H1 (cell line): ENCODE measurements at regions not wholly inside any gene's neighbourhood (a gene's known extent, or its start where the extent isn't known, plus 50 kb on each side); places are given as distances from the start of the nearest gene placed in this dataset.

Source experiments
- CTCF ChIA-PET: fragments of 300-600 bp; sonication (Branson Sonifier 250); formaldehyde crosslinking; loops from one replicate; lab custom pipeline; 2021; ENCODE audit not compliant: partially characterized antibody; lab: Charles Lee
- POLR2A ChIA-PET: fragments of 300-600 bp; sonication (Branson Sonifier 250); formaldehyde crosslinking; loops from one replicate; lab custom pipeline; 2021; ENCODE audit warnings: inconsistent platforms; ENCODE audit not compliant: partially characterized antibody; lab: Charles Lee
- DNase-seq, 2 experiments: peaks; one replicate each; pipeline versions ENCODE4 v3.0.0 to v3.0.0-alpha.2; 2010 to 2022; ENCODE audit warnings: low spot score in 2 of 2, low read depth in 1 of 2, mixed read lengths in 1 of 2
- FAIRE-seq: peaks from 2 replicates; lab custom pipeline; 2011; peaks lifted over from hg19 to GRCh38; lab: Jason Lieb, UNC
- H2AFZ ChIP-seq: 2 replicates; pipeline ENCODE4 v1.8.1; 2012; ENCODE audit warnings: low read length, inconsistent platforms
- H2AK5ac ChIP-seq: 2 replicates; pipeline ENCODE4 v1.6.1; 2013; ENCODE audit warnings: low read depth, low read length
- H2BK120ac ChIP-seq: replicated peaks from 2 replicates; pipeline ENCODE3; 2013; ENCODE audit warnings: low read depth, low read length, inconsistent platforms
- H2BK12ac ChIP-seq: 2 replicates; pipeline ENCODE4 v1.6.1; 2013; ENCODE audit warnings: low read depth, low read length
- H2BK15ac ChIP-seq: 2 replicates; pipeline ENCODE4 v1.6.1; 2013; ENCODE audit warnings: low read length
- H2BK20ac ChIP-seq: 2 replicates; pipeline ENCODE4 v1.6.1; 2013; ENCODE audit warnings: low read length
- H2BK5ac ChIP-seq: 2 replicates; pipeline ENCODE4 v1.6.1; 2013; ENCODE audit warnings: low read depth, low read length
- H3K14ac ChIP-seq: 2 replicates; pipeline ENCODE4 v1.6.1; 2013; ENCODE audit warnings: inconsistent platforms; ENCODE audit not compliant: insufficient read length
- H3K18ac ChIP-seq: 2 replicates; pipeline ENCODE4 v1.6.1; 2013; ENCODE audit warnings: low read length; ENCODE audit errors: extremely low read depth
- H3K23ac ChIP-seq: 2 replicates; pipeline ENCODE4 v1.6.1; 2013; ENCODE audit warnings: inconsistent platforms; ENCODE audit not compliant: insufficient read length
- H3K23me2 ChIP-seq: 2 replicates; pipeline ENCODE4 v1.6.1; 2013; ENCODE audit warnings: low read depth, low read length
- H3K27ac ChIP-seq: 2 replicates; pipeline ENCODE4 v1.6.1; 2011; ENCODE audit warnings: low read depth, low read length, inconsistent platforms
- H3K27me3 ChIP-seq, 4 experiments: replicated peaks in 1 of 4; 1 replicate in 1 of 4; 2 replicates in 3 of 4; pipeline versions ENCODE4 v1.6.1 to v1.8.1; 2011 to 2013; ENCODE audit warnings: low read length in 3 of 4, mild to moderate bottlenecking in 3 of 4, inconsistent platforms in 2 of 4, mixed read lengths in 2 of 4, moderate library complexity in 1 of 4; ENCODE audit not compliant: control insufficient read depth in 3 of 4, insufficient read depth in 3 of 4; ENCODE audit errors: extremely low read depth in 1 of 4
- H3K36me3 ChIP-seq, 4 experiments: 2 replicates each; pipeline versions ENCODE4 v1.6.1 to v1.8.1; 2011 to 2013; ENCODE audit warnings: mild to moderate bottlenecking in 4 of 4, low read length in 3 of 4, moderate library complexity in 2 of 4, control low read depth in 1 of 4, inconsistent platforms in 1 of 4; ENCODE audit not compliant: insufficient read depth in 4 of 4, control insufficient read depth in 2 of 4
- H3K4ac ChIP-seq: replicated peaks from 2 replicates; pipeline ENCODE3; 2013; ENCODE audit warnings: low read length, low read depth, mixed read lengths, inconsistent platforms; ENCODE audit not compliant: insufficient read length
- H3K4me1 ChIP-seq, 4 experiments: replicated peaks in 1 of 4; 1 replicate in 1 of 4; 2 replicates in 3 of 4; pipeline versions ENCODE4 v1.6.1 to v1.8.1; 2011 to 2013; ENCODE audit warnings: low read length in 3 of 4, inconsistent platforms in 2 of 4, mixed read lengths in 1 of 4; ENCODE audit not compliant: insufficient read depth in 4 of 4, control insufficient read depth in 3 of 4
- H3K4me2 ChIP-seq, 2 experiments: 2 replicates each; pipeline versions ENCODE4 v1.6.1 to v1.8.1; 2011 to 2013; ENCODE audit warnings: low read depth in 2 of 2, low read length in 2 of 2, control low read depth in 1 of 2, inconsistent platforms in 1 of 2, mild to moderate bottlenecking in 1 of 2; ENCODE audit not compliant: insufficient read depth in 1 of 2
- H3K4me3 ChIP-seq, 4 experiments: fragments of 200-600, 300-600 bp in 1 of 4; sonication (generic), shearing (Covaris generic), sonication (Bioruptor Twin) in 1 of 4; 2 replicates each; pipeline versions ENCODE4 v1.5.1 to v1.8.1; 2011 to 2016; ENCODE audit warnings: low read length in 4 of 4, low read depth in 3 of 4, control low read depth in 2 of 4, inconsistent platforms in 2 of 4, mild to moderate bottlenecking in 2 of 4, mixed read lengths in 1 of 4, moderate library complexity in 1 of 4; ENCODE audit not compliant: insufficient read depth in 2 of 4; ENCODE audit errors: extremely low read depth in 1 of 4
- H3K56ac ChIP-seq: replicated peaks from 2 replicates; pipeline ENCODE3; 2013; ENCODE audit warnings: low read depth, mild to moderate bottlenecking, mixed read lengths, low read length, inconsistent platforms; ENCODE audit not compliant: insufficient read length
- H3K79me1 ChIP-seq: 2 replicates; pipeline ENCODE4 v1.6.1; 2013; ENCODE audit warnings: low read depth, low read length, control low read depth
- H3K79me2 ChIP-seq, 2 experiments: 2 replicates each; pipeline versions ENCODE4 v1.6.1 to v1.8.1; 2012 to 2013; ENCODE audit warnings: low read length in 2 of 2, mild to moderate bottlenecking in 2 of 2, inconsistent platforms in 1 of 2; ENCODE audit not compliant: insufficient read depth in 2 of 2, control insufficient read depth in 1 of 2
- H3K9ac ChIP-seq, 4 experiments: replicated peaks in 1 of 4; 1 replicate in 1 of 4; 2 replicates in 3 of 4; pipeline versions ENCODE4 v1.6.1 to v1.8.1; 2011 to 2013; ENCODE audit warnings: low read depth in 3 of 4, low read length in 3 of 4, control low read depth in 2 of 4, mild to moderate bottlenecking in 2 of 4, moderate library complexity in 2 of 4, inconsistent platforms in 1 of 4; ENCODE audit errors: extremely low read depth in 1 of 4
- H3K9me3 ChIP-seq, 2 experiments: 2 replicates each; pipeline versions ENCODE4 v1.6.1 to v1.8.1; 2012 to 2013; ENCODE audit warnings: mild to moderate bottlenecking in 2 of 2, moderate library complexity in 2 of 2, control low read depth in 1 of 2, inconsistent platforms in 1 of 2, low read depth in 1 of 2, low read length in 1 of 2, mixed read lengths in 1 of 2; ENCODE audit not compliant: insufficient read depth in 2 of 2
- H4K20me1 ChIP-seq, 2 experiments: replicated peaks in 1 of 2; 2 replicates each; pipeline versions ENCODE3 to v1.8.1; 2011 to 2013; ENCODE audit warnings: inconsistent platforms in 2 of 2, low read length in 2 of 2, mild to moderate bottlenecking in 1 of 2; ENCODE audit not compliant: insufficient read depth in 2 of 2, control insufficient read depth in 1 of 2
- H4K5ac ChIP-seq: 2 replicates; pipeline ENCODE4 v1.6.1; 2013; ENCODE audit warnings: low read length, low read depth, mixed read lengths, inconsistent platforms; ENCODE audit not compliant: insufficient read length
- H4K8ac ChIP-seq: 2 replicates; pipeline ENCODE4 v1.8.0; 2013; ENCODE audit warnings: mild to moderate bottlenecking, moderate library complexity, low read length, inconsistent platforms; ENCODE audit not compliant: insufficient read depth; ENCODE audit errors: extremely low read depth
- H4K91ac ChIP-seq: replicated peaks from 2 replicates; pipeline ENCODE3; 2013; ENCODE audit warnings: low read length, mixed read lengths, inconsistent platforms; ENCODE audit not compliant: insufficient read length
- ATF3 ChIP-seq: IDR thresholded peaks from 2 replicates; pipeline ENCODE4 v1.6.1; 2011; ENCODE audit warnings: low read depth, mild to moderate bottlenecking, low read length; ENCODE audit not compliant: insufficient read depth
- CTBP2 ChIP-seq: IDR thresholded peaks from 2 replicates; pipeline ENCODE4 v1.7.0; 2011; ENCODE audit warnings: borderline replicate concordance, mild to moderate bottlenecking, moderate library complexity, mixed read lengths, low read length; ENCODE audit not compliant: insufficient read depth, insufficient read length
- EGR1 ChIP-seq: IDR thresholded peaks from 2 replicates; pipeline ENCODE4 v1.6.1; 2011; ENCODE audit warnings: low read depth, low read length, borderline replicate concordance
- KDM4A ChIP-seq: IDR thresholded peaks from one replicate; pipeline ENCODE4 v1.7.1; 2012; ENCODE audit warnings: low read depth, mild to moderate bottlenecking, moderate library complexity, low read length, inconsistent platforms; ENCODE audit not compliant: severe bottlenecking
- MAX ChIP-seq: IDR thresholded peaks from 2 replicates; pipeline ENCODE4 v1.6.1; 2012; ENCODE audit warnings: inconsistent platforms
- NANOG ChIP-seq: IDR thresholded peaks from 2 replicates; pipeline ENCODE4 v1.6.1; 2011; ENCODE audit warnings: low read length, low read depth, mild to moderate bottlenecking, inconsistent platforms; ENCODE audit not compliant: insufficient read depth, poor library complexity, severe bottlenecking
- POLR2A ChIP-seq, 2 experiments: IDR thresholded peaks; 1 replicate in 1 of 2; 2 replicates in 1 of 2; pipeline ENCODE4 v1.6.1; 2011; ENCODE audit warnings: low read depth in 2 of 2, low read length in 2 of 2, mild to moderate bottlenecking in 2 of 2; ENCODE audit errors: control extremely low read depth in 1 of 2
- RFX5 ChIP-seq: IDR thresholded peaks from 2 replicates; pipeline ENCODE4 v1.6.1; 2011; ENCODE audit warnings: low read depth, low read length, improper control_type of control experiment, borderline replicate concordance
- RNF2 ChIP-seq: fragments of 200-900, 300-1000 bp; sonication (generic); IDR thresholded peaks from 2 replicates; pipeline ENCODE4 v1.7.1; 2016; ENCODE audit warnings: borderline replicate concordance, low read depth, mild to moderate bottlenecking, antibody characterized with exemption, low read length; ENCODE audit not compliant: poor library complexity, severe bottlenecking; ENCODE audit errors: missing control alignments
- RXRA ChIP-seq: IDR thresholded peaks from 2 replicates; pipeline ENCODE4 v1.6.1; 2011; ENCODE audit warnings: low read depth, mild to moderate bottlenecking, low read length, moderate library complexity; ENCODE audit not compliant: insufficient read depth
- SIRT6 ChIP-seq: IDR thresholded peaks from one replicate; pipeline ENCODE4 v1.7.1; 2012; ENCODE audit warnings: low read length, inconsistent platforms
- SP2 ChIP-seq: IDR thresholded peaks from 2 replicates; pipeline ENCODE4 v1.6.1; 2012; ENCODE audit warnings: mild to moderate bottlenecking, low read length, inconsistent platforms
- SRF ChIP-seq: IDR thresholded peaks from 2 replicates; pipeline ENCODE4 v1.6.1; 2011; ENCODE audit warnings: mild to moderate bottlenecking, low read depth, low read length, moderate library complexity
- TBP ChIP-seq: IDR thresholded peaks from 2 replicates; pipeline ENCODE4 v1.6.1; 2011; ENCODE audit warnings: low read depth, low read length, improper control_type of control experiment
- WGBS, 2 experiments: shearing (Covaris generic) in 1 of 2; methylation state at CpG; one replicate each; pipeline versions ENCODE4 v1.1.6 to v1.1.7; 2013 to 2015; ENCODE audit warnings: low lambda C conversion rate in 2 of 2, mixed read lengths in 2 of 2, inconsistent platforms in 1 of 2, low coverage in 1 of 2, missing lambda C conversion rate in 1 of 2; ENCODE audit not compliant: insufficient replicate concordance in 2 of 2, insufficient coverage in 1 of 2, insufficient read length in 1 of 2; ENCODE audit errors: extremely low coverage in 1 of 2, missing lambda C conversion rate in 1 of 2; 5-methylcytosine and 5-hydroxymethylcytosine counted together

- Histone ChIP-seq H2AK5ac (no peak overlapping the region), H4K20me1 (no peaks in the 10 kb centered on the region), H4K8ac (no peak overlapping the region), H2BK120ac (no peak overlapping the region), H4K5ac (no peak overlapping the region), H3K4me2 (no peak overlapping the region), H3K14ac (no peak overlapping the region), H2BK20ac (no peak overlapping the region), H3K27ac (no peak overlapping the region), H3K56ac (no peak overlapping the region), H3K23ac (no peak overlapping the region), H3K79me1 (no peaks in the 10 kb centered on the region), H2BK15ac (no peak overlapping the region), H3K18ac (no peak overlapping the region), H4K91ac (no peak overlapping the region), H3K4ac (no peak overlapping the region), H3K4me1 (no peaks in the 10 kb centered on the region; a peak in 1 of 7 replicates), H2BK12ac (no peak overlapping the region), H3K27me3 (no peaks in the 10 kb centered on the region), H3K9me3 (no peaks in the 10 kb centered on the region), H2BK5ac (no peak overlapping the region), H2AFZ (no peak overlapping the region), H3K79me2 (no peaks in the 10 kb centered on the region), H3K9ac (no peak overlapping the region), H3K23me2 (no peaks in the 10 kb centered on the region), H3K4me3 (no peak overlapping the region), H3K36me3 (no peaks in the 10 kb centered on the region)
- ChIA-PET POLR2A (no interaction called here), CTCF (interaction anchor here (1.3 kb wide), 1 partner anchor 193 kb away, joined by 3 read pairs; no protein-coding TSS in a partner anchor)
- FAIRE-seq (no peak), DNase-seq (no peak)
- WGBS, 2 experiments, result 90% methylated on average over 1 of the region's 1 CpG; no CpG with 5 or more reads in 1 of the 2 experiments
- no peak for TF ChIP-seq RNF2
- no peak for TF ChIP-seq TBP
- no peak for TF ChIP-seq EGR1
- TF ChIP-seq SP2, result no peak
- TF ChIP-seq SIRT6, result no peak
- TF ChIP-seq POLR2A (IDR thresholded peaks at IDR 0.05; ENCODE audit: control extremely low read depth in 1 of 2, low read depth in 2 of 2, low read length in 2 of 2), result no peak
- no peak for TF ChIP-seq ATF3
- TF ChIP-seq MAX, result no peak
- no peak for TF ChIP-seq RXRA
- no peak for TF ChIP-seq SRF
- TF ChIP-seq RFX5, result no peak
- no peak for TF ChIP-seq KDM4A
- no peak for TF ChIP-seq NANOG
- no peak for TF ChIP-seq CTBP2
Measured at GRCh38 chr2:118179445-118179844, 91.2 kb downstream of the INSIG2 start.
